PC-3 (cell line): ENCODE measurements at regions not wholly inside any gene's neighbourhood (a gene's known extent, or its start where the extent isn't known, plus 50 kb on each side); places are given as distances from the start of the nearest gene placed in this dataset.
A peak's percentile ranks its signal among the peaks of the same experiment; 100 is the strongest.

Experiments
- ATAC-seq: fragments of 200-7000 bp; cut with Tn5 transposase; 2 replicates; pipeline ENCODE4 v1.9.1; 2020; ENCODE audit warnings: mild to moderate bottlenecking, moderate library complexity
- BruUV-seq: library from RNA; stranded (reverse); fragments of 400-500 nt; replicated peaks from 2 replicates; lab custom pipeline; 2021; lab: Mats Ljungman, UMichigan
- CTCF ChIA-PET: fragments of 300-600 bp; sonication (Branson Sonifier 250); formaldehyde crosslinking; loops from one replicate; lab custom pipeline; 2022; ENCODE audit warnings: antibody characterized with exemption; lab: Charles Lee
- POLR2A ChIA-PET: fragments of 300-600 bp; sonication (Branson Sonifier 250); formaldehyde crosslinking; loops from one replicate; lab custom pipeline; 2022; ENCODE audit warnings: antibody characterized with exemption; ENCODE audit not compliant: unreplicated experiment; lab: Charles Lee
- DNase-seq: peaks from one replicate; pipeline ENCODE4 v3.0.0-alpha.2; 2015
- H2AFZ ChIP-seq: fragments of 300-600 bp; sonication (generic); 2 replicates; pipeline ENCODE4 v1.6.0; 2016; ENCODE audit warnings: antibody characterized with exemption, low read length
- H3F3A ChIP-seq: fragments of 300-600 bp; sonication (generic); one replicate; pipeline ENCODE4 v1.6.0; 2017; ENCODE audit warnings: antibody characterized with exemption, low read length, control low read depth, mild to moderate bottlenecking; ENCODE audit not compliant: unreplicated experiment
- H3K27ac ChIP-seq: fragments of 300-600 bp; sonication (generic); 2 replicates; pipeline ENCODE4 v1.5.1; 2016; ENCODE audit warnings: mild to moderate bottlenecking, low read length
- H3K27me3 ChIP-seq: fragments of 300-600 bp; sonication (generic); 2 replicates; pipeline ENCODE4 v1.6.1; 2016; ENCODE audit warnings: low read length, mixed read lengths
- H3K36me3 ChIP-seq: fragments of 300-600 bp; sonication (generic); 2 replicates; pipeline ENCODE4 v1.6.1; 2016; ENCODE audit warnings: low read depth, mixed run types, low read length, mixed read lengths
- H3K4me1 ChIP-seq: fragments of 300-600 bp; sonication (generic); 2 replicates; pipeline ENCODE4 v1.5.1; 2016; ENCODE audit warnings: low read length; ENCODE audit not compliant: insufficient read depth
- H3K4me2 ChIP-seq: fragments of 300-600 bp; sonication (generic); 2 replicates; pipeline ENCODE4 v1.6.0; 2016; ENCODE audit warnings: low read length
- H3K4me3 ChIP-seq: fragments of 300-600 bp; sonication (generic); 2 replicates; pipeline ENCODE4 v1.5.1; 2016; ENCODE audit warnings: mild to moderate bottlenecking, low read length, mixed read lengths
- H3K79me2 ChIP-seq: fragments of 300-600 bp; sonication (generic); 2 replicates; pipeline ENCODE4 v1.6.1; 2017; ENCODE audit warnings: low read length, mixed read lengths
- H3K9ac ChIP-seq: fragments of 300-600 bp; sonication (generic); 2 replicates; pipeline ENCODE4 v1.6.0; 2016; ENCODE audit warnings: mild to moderate bottlenecking, low read length
- H3K9me2 ChIP-seq: fragments of 300-600 bp; sonication (generic); replicated peaks from 2 replicates; pipeline ENCODE4 v1.6.1; 2016; ENCODE audit warnings: mixed run types, low read length, mixed read lengths
- H3K9me3 ChIP-seq: fragments of 300-600 bp; sonication (generic); 2 replicates; pipeline ENCODE4 v1.6.1; 2016; ENCODE audit warnings: low read length, mixed read lengths
- H4K20me1 ChIP-seq: fragments of 300-600 bp; sonication (generic); 2 replicates; pipeline ENCODE4 v1.6.1; 2016; ENCODE audit warnings: low read length, mixed read lengths
- EZH2 ChIP-seq: fragments of 300-600 bp; sonication (generic); IDR thresholded peaks from one replicate; pipeline ENCODE4 v1.6.1; 2017; ENCODE audit warnings: antibody characterized with exemption, mild to moderate bottlenecking, low read length; ENCODE audit not compliant: unreplicated experiment
- EZH2phosphoT487 ChIP-seq: fragments of 300-600 bp; sonication (generic); IDR thresholded peaks from 2 replicates; pipeline ENCODE4 v1.6.1; 2018; ENCODE audit warnings: mild to moderate bottlenecking, antibody characterized with exemption, low read length, borderline replicate concordance
- intact Hi-C: fragments of 100-400 bp; cut with micrococcal nuclease; formaldehyde crosslinking; loops from 2 replicates; pipeline ENCODE4 v1.9.0; 2023
- TF ChIP-seq, protein P1 (sequence below): fragments of 300-600 bp; sonication (generic); conservative IDR thresholded peaks from 2 replicates; pipeline ENCODE4 v1.5.1; 2017; ENCODE audit warnings: antibody characterized with exemption, low read depth, mild to moderate bottlenecking, low read length

- ATAC-seq (no peak), DNase-seq (no peak)
- Histone ChIP-seq H3K9me2 (no peaks in the 10 kb centered on the region), H3K9ac (no peak overlapping the region), H3F3A (no peaks in the 10 kb centered on the region), H3K27ac (no peak overlapping the region), H3K27me3 (no peaks in the 10 kb centered on the region), H3K9me3 (no peaks in the 10 kb centered on the region), H2AFZ (no peak overlapping the region), H3K4me1 (peaks cover 8% of the 10 kb centered on the region), H3K79me2 (no peaks in the 10 kb centered on the region), H3K4me3 (no peak overlapping the region), H3K4me2 (no peak overlapping the region), H4K20me1 (no peaks in the 10 kb centered on the region), H3K36me3 (no peaks in the 10 kb centered on the region)
- CTCF ChIA-PET = no interaction called here
- POLR2A ChIA-PET = no interaction called here
- intact Hi-C loops = no loop called here
- BruUV-seq = no TSS peak
- TF ChIP-seq, protein P1, sequence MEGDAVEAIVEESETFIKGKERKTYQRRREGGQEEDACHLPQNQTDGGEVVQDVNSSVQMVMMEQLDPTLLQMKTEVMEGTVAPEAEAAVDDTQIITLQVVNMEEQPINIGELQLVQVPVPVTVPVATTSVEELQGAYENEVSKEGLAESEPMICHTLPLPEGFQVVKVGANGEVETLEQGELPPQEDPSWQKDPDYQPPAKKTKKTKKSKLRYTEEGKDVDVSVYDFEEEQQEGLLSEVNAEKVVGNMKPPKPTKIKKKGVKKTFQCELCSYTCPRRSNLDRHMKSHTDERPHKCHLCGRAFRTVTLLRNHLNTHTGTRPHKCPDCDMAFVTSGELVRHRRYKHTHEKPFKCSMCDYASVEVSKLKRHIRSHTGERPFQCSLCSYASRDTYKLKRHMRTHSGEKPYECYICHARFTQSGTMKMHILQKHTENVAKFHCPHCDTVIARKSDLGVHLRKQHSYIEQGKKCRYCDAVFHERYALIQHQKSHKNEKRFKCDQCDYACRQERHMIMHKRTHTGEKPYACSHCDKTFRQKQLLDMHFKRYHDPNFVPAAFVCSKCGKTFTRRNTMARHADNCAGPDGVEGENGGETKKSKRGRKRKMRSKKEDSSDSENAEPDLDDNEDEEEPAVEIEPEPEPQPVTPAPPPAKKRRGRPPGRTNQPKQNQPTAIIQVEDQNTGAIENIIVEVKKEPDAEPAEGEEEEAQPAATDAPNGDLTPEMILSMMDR = no peak
- no peak for TF ChIP-seq EZH2phosphoT487
- no peak for TF ChIP-seq EZH2
Observed at GRCh38 chr2:65507102-65508069, 75.0 kb upstream of the SPRED2 start.

DNA sequence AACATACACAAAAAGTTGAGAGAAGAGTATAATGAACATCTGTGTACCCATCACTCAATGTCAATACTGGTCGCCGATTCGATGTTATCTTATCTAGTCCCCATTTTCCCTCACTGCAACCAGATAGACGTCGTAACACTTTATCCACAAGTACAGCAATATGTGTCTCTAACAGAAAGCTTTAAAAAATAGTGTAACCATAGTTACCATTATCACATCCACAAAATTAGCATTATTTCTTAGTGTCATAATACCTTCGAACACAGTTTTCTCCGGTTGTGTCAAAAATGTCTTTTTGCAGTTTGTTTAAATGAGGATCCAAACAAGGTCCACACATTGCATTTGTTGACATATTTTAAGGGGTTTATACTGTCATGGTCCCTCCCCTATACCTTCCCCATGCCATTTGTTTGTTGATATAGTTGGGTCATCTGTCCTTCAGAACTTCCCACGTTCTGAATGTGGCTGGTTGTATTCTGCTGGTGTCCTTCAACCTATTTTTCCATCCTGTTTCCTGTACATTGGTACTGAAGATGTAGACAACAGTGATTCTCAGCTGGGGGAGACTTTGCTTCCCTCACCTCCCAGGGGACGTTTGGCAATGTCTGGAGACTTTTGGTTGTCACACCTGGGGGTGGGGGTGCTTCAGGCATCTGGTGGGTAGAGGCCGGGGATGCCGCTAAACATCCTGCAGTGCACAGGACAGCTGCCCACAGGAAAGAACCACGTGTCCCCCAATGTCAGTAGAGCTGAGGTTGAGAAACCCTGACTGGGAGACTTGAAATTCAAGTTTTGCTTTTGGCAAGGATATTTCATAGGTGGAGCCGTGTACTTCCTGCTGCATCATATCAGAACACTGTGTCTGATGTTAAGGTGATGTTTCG is 72.7 kb upstream of the SPRED2 start:
- intact Hi-C loops = no loop called here
- Histone ChIP-seq H3K27me3 (no peaks in the 10 kb centered on the region), H3K9me2 (no peaks in the 10 kb centered on the region), H3K4me3 (no peak overlapping the region), H3K4me1 (peaks cover 8% of the 10 kb centered on the region), H3K4me2 (0 out of 2 replicates have a peak overlapping the region, but pooled peaks have one; percentile 38), H3K79me2 (no peaks in the 10 kb centered on the region), H2AFZ (peak overlapping the region; percentile 41; the same call in 1 of the 2 replicates), H3F3A (no peaks in the 10 kb centered on the region), H3K9ac (no peak overlapping the region), H3K9me3 (no peaks in the 10 kb centered on the region), H3K27ac (no peak overlapping the region), H4K20me1 (no peaks in the 10 kb centered on the region), H3K36me3 (no peaks in the 10 kb centered on the region)
- TF ChIP-seq EZH2phosphoT487 (no peak), EZH2 (no peak)
- TF ChIP-seq, protein P1 = no peak
- no TSS peak for BruUV-seq
- peak; percentile 46 for ATAC-seq
- POLR2A ChIA-PET = no interaction called here
- peak; percentile 79 for DNase-seq
- CTCF ChIA-PET = no interaction called here
